CD4-positive, alpha-beta memory T cell (primary cell): ENCODE measurements at regions not wholly inside any gene's neighbourhood (a gene's known extent, or its start where the extent isn't known, plus 50 kb on each side); places are given as distances from the start of the nearest gene placed in this dataset.

ENCODE experiments used
- CTCF ChIA-PET: fragments of 350-600 bp; sonication (Branson Sonifier 250); formaldehyde crosslinking; loops from one replicate; lab custom pipeline; 2021; ENCODE audit warnings: inconsistent platforms; ENCODE audit not compliant: partially characterized antibody; lab: Charles Lee
- POLR2A ChIA-PET: fragments of 350-600 bp; sonication (Branson Sonifier 250); formaldehyde crosslinking; loops from one replicate; lab custom pipeline; 2021; ENCODE audit not compliant: partially characterized antibody; lab: Charles Lee
- DNase-seq, 5 donors: peaks; one replicate each; pipeline versions ENCODE4 v3.0.0 to v3.0.0-alpha.2; 2020 to 2022; ENCODE audit warnings: mixed read lengths in 1 of 5
- H3K27ac ChIP-seq: one replicate; pipeline ENCODE4 v1.7.0; 2013; ENCODE audit warnings: low read depth, low read length
- H3K27me3 ChIP-seq: 2 replicates; pipeline ENCODE4 v1.7.0; 2013; ENCODE audit warnings: mild to moderate bottlenecking, low read length, moderate library complexity; ENCODE audit not compliant: insufficient read depth
- H3K36me3 ChIP-seq: 2 replicates; pipeline ENCODE4 v1.7.0; 2013; ENCODE audit warnings: mild to moderate bottlenecking, low read length, moderate library complexity; ENCODE audit not compliant: insufficient read depth
- H3K4me1 ChIP-seq: 2 replicates; pipeline ENCODE4 v1.7.0; 2013; ENCODE audit warnings: mild to moderate bottlenecking, low read length, moderate library complexity; ENCODE audit not compliant: insufficient read depth
- H3K4me3 ChIP-seq, 2 donors: one replicate each; pipeline ENCODE4 v1.7.0; 2013; ENCODE audit warnings: low read length in 2 of 2, mild to moderate bottlenecking in 1 of 2
- H3K9me3 ChIP-seq, 2 donors: one replicate each; pipeline ENCODE4 v1.7.0; 2013; ENCODE audit warnings: low read length in 2 of 2, control low read depth in 1 of 2; ENCODE audit not compliant: control insufficient read depth in 1 of 2
- H3K27ac Mint-ChIP-seq, 7 donors: one replicate each; pipeline ENCODE4 v1.8.0; 2020 to 2021; ENCODE audit warnings: mixed read lengths in 7 of 7, mild to moderate bottlenecking in 6 of 7, inconsistent platforms in 3 of 7, moderate library complexity in 3 of 7
- H3K27me3 Mint-ChIP-seq, 2 donors: one replicate each; pipeline ENCODE4 v1.8.0; 2020 to 2021; ENCODE audit warnings: mixed read lengths in 2 of 2
- H3K36me3 Mint-ChIP-seq, 2 donors: one replicate each; pipeline ENCODE4 v1.8.0; 2020 to 2021; ENCODE audit warnings: mixed read lengths in 2 of 2, inconsistent platforms in 1 of 2, mild to moderate bottlenecking in 1 of 2
- H3K4me1 Mint-ChIP-seq, 4 donors: one replicate each; pipeline ENCODE4 v1.8.0; 2020 to 2021; ENCODE audit warnings: mixed read lengths in 4 of 4, mild to moderate bottlenecking in 1 of 4
- H3K4me3 Mint-ChIP-seq, 8 donors: one replicate each; pipeline ENCODE4 v1.8.0; 2020 to 2021; ENCODE audit warnings: mixed read lengths in 8 of 8, mild to moderate bottlenecking in 7 of 8, moderate library complexity in 6 of 8, inconsistent platforms in 3 of 8
- H3K9me3 Mint-ChIP-seq, 8 donors: one replicate each; pipeline ENCODE4 v1.8.0; 2020 to 2021; ENCODE audit warnings: mixed read lengths in 8 of 8, mild to moderate bottlenecking in 5 of 8, inconsistent platforms in 3 of 8, moderate library complexity in 1 of 8
- intact Hi-C: fragments of 100-400 bp; cut with micrococcal nuclease; formaldehyde crosslinking; loops from one replicate; pipeline ENCODE4 v1.15.1; 2023

- intact Hi-C loops: no loop called here
These were observed 1079.1 kb downstream of the BCL11B start for GRCh38 chr14:98192946-98193345.

DNA sequence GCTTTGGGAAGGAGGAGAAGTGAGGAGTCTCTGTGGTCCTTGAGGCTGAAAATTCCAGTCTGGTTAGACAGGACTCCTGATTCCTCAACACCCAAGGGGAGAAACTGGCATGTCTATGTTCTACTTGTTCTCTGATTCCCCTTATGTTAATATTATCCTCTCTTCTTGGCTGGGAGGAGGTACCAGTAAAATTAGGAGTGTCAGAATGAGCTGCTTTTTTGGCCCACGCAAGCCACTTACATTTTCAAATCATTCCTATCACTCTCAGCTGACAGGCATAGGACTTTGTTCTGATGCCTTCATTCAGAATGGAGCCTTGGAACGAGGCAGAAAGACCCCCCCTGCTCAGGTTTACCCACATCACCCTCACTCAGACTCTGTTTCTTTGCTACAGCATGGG lies 1077.2 kb downstream of the BCL11B start:
- Mint-ChIP-seq H3K27ac (peak overlapping the region in 6 of 7 donors; percentile 24 to 92 (median 80)), H3K36me3 (peaks cover 0 to 4% of the 10 kb centered on the region in 2 donors), H3K4me3 (peak overlapping the region in 3 of 8 donors; percentile 22 to 73 (median 48)), H3K27me3 (no peaks in the 10 kb centered on the region), H3K9me3 (peaks cover 0 to 2% (median 0%) of the 10 kb centered on the region in 8 donors), H3K4me1 (peaks cover 81 to 98% (median 91%) of the 10 kb centered on the region in 4 donors)
- intact Hi-C loops: no loop called here
- no peak for DNase-seq
- peaks cover 98% of the 10 kb centered on the region for H3K4me1 ChIP-seq
- ChIA-PET POLR2A (interaction anchor here (0.6 to 19.1 kb wide), 6 partner anchors 10 to 1072 kb away, joined by 3 to 475 read pairs (median 7); partner anchors contain the start of gene BCL11B), CTCF (interaction anchor here (1.0 to 3.9 kb wide), 5 partner anchors 15 to 217 kb away, joined by 3 to 12 read pairs (median 4); no protein-coding TSS in a partner anchor)
- H3K4me3 ChIP-seq: no peak overlapping the region
- H3K36me3 ChIP-seq: no peaks in the 10 kb centered on the region
- no peaks in the 10 kb centered on the region for H3K27me3 ChIP-seq
- H3K27ac ChIP-seq: no peak overlapping the region
- no peaks in the 10 kb centered on the region for H3K9me3 ChIP-seq

More at GRCh38 chr14:98192946-98193345, 1079.1 kb downstream of the BCL11B start:
- peaks cover 80 to 98% (median 91%) of the 10 kb centered on the region in 4 donors for H3K4me1 Mint-ChIP-seq
- H3K27me3 Mint-ChIP-seq: no peaks in the 10 kb centered on the region
- H3K27ac Mint-ChIP-seq: peak overlapping the region; percentile 77 to 92 (median 89)
- no peaks in the 10 kb centered on the region for H3K27me3 ChIP-seq
- H3K4me3 Mint-ChIP-seq: peak overlapping the region in 6 of 8 donors; percentile 23 to 65 (median 56)
- H3K36me3 ChIP-seq: no peaks in the 10 kb centered on the region
- peaks cover 0 to 4% of the 10 kb centered on the region in 2 donors for H3K36me3 Mint-ChIP-seq
- H3K4me3 ChIP-seq: no peak overlapping the region
- POLR2A ChIA-PET: interaction anchor here (1.0 to 19.1 kb wide), 8 partner anchors 10 to 1073 kb away, joined by 3 to 475 read pairs (median 4); partner anchors contain the start of gene BCL11B
- peaks cover 98% of the 10 kb centered on the region for H3K4me1 ChIP-seq
- no peak for DNase-seq
- H3K9me3 Mint-ChIP-seq: peaks cover 0 to 2% (median 0%) of the 10 kb centered on the region in 8 donors
- no peaks in the 10 kb centered on the region for H3K9me3 ChIP-seq
- no peak overlapping the region for H3K27ac ChIP-seq
- CTCF ChIA-PET: interaction anchor here (1.4 to 5.5 kb wide), 2 partner anchors 53 to 1079 kb away, joined by 3 to 58 read pairs; partner anchors contain the start of gene BCL11B

DNA sequence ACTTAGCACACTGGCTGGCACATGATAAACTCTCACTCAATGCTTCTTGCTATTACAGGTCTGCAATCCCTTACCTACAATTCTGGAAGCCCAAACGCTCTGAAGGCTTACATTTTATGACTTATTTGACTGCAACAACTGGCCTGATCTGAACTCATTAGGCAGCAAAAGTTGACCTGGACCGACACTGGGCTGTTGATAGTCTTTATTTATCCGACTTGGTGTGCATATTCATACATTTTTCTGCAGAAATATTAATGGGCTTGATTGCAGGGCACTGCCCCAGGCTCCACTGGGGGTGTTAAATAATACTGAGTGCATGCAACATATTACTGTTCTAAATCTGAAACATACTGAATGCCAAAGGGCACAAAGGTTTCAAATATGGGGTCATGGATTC lies 1076.7 kb downstream of the BCL11B start:
- Mint-ChIP-seq H3K36me3 (peaks cover 0 to 4% of the 10 kb centered on the region in 2 donors), H3K27me3 (no peaks in the 10 kb centered on the region), H3K9me3 (peaks cover 0 to 2% (median 0%) of the 10 kb centered on the region in 8 donors), H3K4me3 (peak overlapping the region in 6 of 8 donors; percentile 48 to 78 (median 68)), H3K4me1 (peaks cover 78 to 98% (median 90%) of the 10 kb centered on the region in 4 donors), H3K27ac (peak overlapping the region; percentile 70 to 93 (median 86))
- ChIA-PET CTCF (interaction anchor here (1.0 to 3.9 kb wide), 4 partner anchors 15 to 57 kb away, joined by 3 to 12 read pairs (median 4); no protein-coding TSS in a partner anchor), POLR2A (interaction anchor here (0.6 to 19.1 kb wide), 5 partner anchors 10 to 1071 kb away, joined by 3 to 475 read pairs (median 7); partner anchors contain the start of gene BCL11B)
- no peak for DNase-seq
- no peaks in the 10 kb centered on the region for H3K36me3 ChIP-seq
- H3K4me3 ChIP-seq: no peak overlapping the region
- no peak overlapping the region for H3K27ac ChIP-seq
- peaks cover 98% of the 10 kb centered on the region for H3K4me1 ChIP-seq
- H3K27me3 ChIP-seq: no peaks in the 10 kb centered on the region
- H3K9me3 ChIP-seq: no peaks in the 10 kb centered on the region
- intact Hi-C loops: no loop called here

- intact Hi-C loops: loop anchor here (1.0 kb wide), 1 partner anchor 9 kb away; no protein-coding TSS in a partner anchor
- Histone ChIP-seq H3K9me3 (no peaks in the 10 kb centered on the region), H3K27me3 (no peaks in the 10 kb centered on the region), H3K4me1 (peaks cover 81% of the 10 kb centered on the region), H3K4me3 (peak overlapping the region in 1 of 2 donors; percentile 12), H3K27ac (peak overlapping the region; percentile 12), H3K36me3 (no peaks in the 10 kb centered on the region)
- Mint-ChIP-seq H3K4me1 (peaks cover 68 to 95% (median 77%) of the 10 kb centered on the region in 4 donors), H3K27me3 (no peaks in the 10 kb centered on the region), H3K4me3 (peak overlapping the region in 7 of 8 donors; percentile 45 to 81 (median 72)), H3K36me3 (peaks cover 0 to 4% of the 10 kb centered on the region in 2 donors), H3K27ac (peak overlapping the region; percentile 78 to 88 (median 84)), H3K9me3 (peaks cover 0 to 2% (median 0%) of the 10 kb centered on the region in 8 donors)
- no peak for DNase-seq
- POLR2A ChIA-PET: interaction anchor here (0.7 to 19.1 kb wide), 11 partner anchors 8 to 1068 kb away, joined by 3 to 320 read pairs (median 4); partner anchors contain the start of gene BCL11B
- CTCF ChIA-PET: interaction anchor here (2.6 to 4.3 kb wide), 3 partner anchors 12 to 60 kb away, joined by 8 to 14 read pairs (median 12); no protein-coding TSS in a partner anchor
These were observed 1074.1 kb downstream of the BCL11B start for GRCh38 chr14:98197933-98198332.

DNA sequence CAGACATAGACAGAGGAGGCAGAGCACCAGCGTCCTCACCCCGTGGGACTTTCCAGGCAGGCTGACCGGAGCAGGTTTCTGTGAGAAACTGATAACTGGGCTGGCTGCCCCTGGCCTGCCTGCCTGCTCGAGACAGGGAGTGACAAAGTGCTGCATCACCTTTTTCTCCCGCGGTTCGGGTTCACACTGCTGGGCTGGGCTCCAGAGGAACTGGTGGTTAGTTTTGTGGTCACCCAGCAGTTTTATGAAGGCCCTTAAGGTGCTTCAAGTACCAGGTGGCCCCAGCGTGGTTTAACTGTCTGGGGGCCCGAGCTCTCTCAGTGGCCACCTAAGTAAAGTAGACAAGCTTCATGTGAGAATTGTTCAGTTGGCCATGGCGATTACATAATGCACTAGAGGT lies 1073.6 kb downstream of the BCL11B start:
- intact Hi-C loops: loop anchor here (1.0 kb wide), 1 partner anchor 9 kb away; no protein-coding TSS in a partner anchor
- DNase-seq: peak in 4 of 5 donors; percentile 46 to 68 (median 48)
- peak overlapping the region; percentile 78 to 88 (median 84) for H3K27ac Mint-ChIP-seq
- ChIA-PET CTCF (interaction anchor here (1.0 to 4.3 kb wide), 3 partner anchors 11 to 58 kb away, joined by 4 to 14 read pairs (median 8); no protein-coding TSS in a partner anchor), POLR2A (interaction anchor here (0.7 to 19.1 kb wide), 11 partner anchors 8 to 1068 kb away, joined by 3 to 320 read pairs (median 4); partner anchors contain the start of gene BCL11B)
- no peaks in the 10 kb centered on the region for H3K27me3 Mint-ChIP-seq
- Histone ChIP-seq H3K27me3 (no peaks in the 10 kb centered on the region), H3K4me3 (peak overlapping the region in 1 of 2 donors; percentile 12), H3K36me3 (no peaks in the 10 kb centered on the region), H3K4me1 (peaks cover 81% of the 10 kb centered on the region), H3K27ac (peak overlapping the region; percentile 12), H3K9me3 (no peaks in the 10 kb centered on the region)
- H3K9me3 Mint-ChIP-seq: peaks cover 0 to 2% (median 0%) of the 10 kb centered on the region in 8 donors
- H3K36me3 Mint-ChIP-seq: peaks cover 0 to 4% of the 10 kb centered on the region in 2 donors
- H3K4me1 Mint-ChIP-seq: peaks cover 67 to 94% (median 75%) of the 10 kb centered on the region in 4 donors
- H3K4me3 Mint-ChIP-seq: peak overlapping the region in 7 of 8 donors; percentile 45 to 81 (median 72)

DNA sequence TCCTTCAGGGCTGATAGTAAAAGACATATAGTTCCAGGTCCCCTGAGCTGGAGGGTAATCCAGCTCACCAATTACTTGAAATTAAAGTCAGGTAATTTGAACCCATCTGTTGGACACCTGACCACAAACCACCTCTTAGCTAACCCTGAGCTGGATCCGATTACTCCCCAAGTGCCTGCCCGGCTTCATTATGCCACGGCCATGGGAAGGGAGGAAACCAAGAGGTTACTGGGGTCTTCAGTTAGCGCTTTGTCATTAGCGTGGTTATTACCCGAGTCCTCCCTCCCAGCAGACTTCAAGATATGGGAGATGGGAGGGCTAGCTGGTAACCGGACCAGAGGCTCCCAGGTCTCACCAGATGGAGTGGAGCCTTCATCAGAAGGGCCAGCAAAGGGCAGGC lies 1071.4 kb downstream of the BCL11B start:
- Mint-ChIP-seq H3K4me3 (peak overlapping the region in 5 of 8 donors; percentile 21 to 78 (median 57)), H3K4me1 (peaks cover 53 to 94% (median 71%) of the 10 kb centered on the region in 4 donors), H3K9me3 (peaks cover 0 to 2% (median 0%) of the 10 kb centered on the region in 8 donors), H3K36me3 (peaks cover 0 to 4% of the 10 kb centered on the region in 2 donors), H3K27me3 (no peaks in the 10 kb centered on the region), H3K27ac (peak overlapping the region in 2 of 7 donors; percentile 74 to 85)
- DNase-seq: no peak
- Histone ChIP-seq H3K4me3 (no peak overlapping the region), H3K9me3 (no peaks in the 10 kb centered on the region), H3K27me3 (no peaks in the 10 kb centered on the region), H3K4me1 (peaks cover 79% of the 10 kb centered on the region), H3K36me3 (no peaks in the 10 kb centered on the region), H3K27ac (no peak overlapping the region)
- intact Hi-C loops: no loop called here
- ChIA-PET POLR2A (interaction anchor here (1.0 to 3.3 kb wide), 7 partner anchors 9 to 30 kb away, joined by 4 to 34 read pairs (median 7); no protein-coding TSS in a partner anchor), CTCF (interaction anchor here (1.7 to 4.3 kb wide), 3 partner anchors 9 to 61 kb away, joined by 3 to 14 read pairs (median 8); no protein-coding TSS in a partner anchor)
